ENCODE measurements at regions not wholly inside any gene's neighbourhood (a gene's known extent, or its start where the extent isn't known, plus 50 kb on each side); places are given as distances from the start of the nearest gene placed in this dataset.

DNA sequence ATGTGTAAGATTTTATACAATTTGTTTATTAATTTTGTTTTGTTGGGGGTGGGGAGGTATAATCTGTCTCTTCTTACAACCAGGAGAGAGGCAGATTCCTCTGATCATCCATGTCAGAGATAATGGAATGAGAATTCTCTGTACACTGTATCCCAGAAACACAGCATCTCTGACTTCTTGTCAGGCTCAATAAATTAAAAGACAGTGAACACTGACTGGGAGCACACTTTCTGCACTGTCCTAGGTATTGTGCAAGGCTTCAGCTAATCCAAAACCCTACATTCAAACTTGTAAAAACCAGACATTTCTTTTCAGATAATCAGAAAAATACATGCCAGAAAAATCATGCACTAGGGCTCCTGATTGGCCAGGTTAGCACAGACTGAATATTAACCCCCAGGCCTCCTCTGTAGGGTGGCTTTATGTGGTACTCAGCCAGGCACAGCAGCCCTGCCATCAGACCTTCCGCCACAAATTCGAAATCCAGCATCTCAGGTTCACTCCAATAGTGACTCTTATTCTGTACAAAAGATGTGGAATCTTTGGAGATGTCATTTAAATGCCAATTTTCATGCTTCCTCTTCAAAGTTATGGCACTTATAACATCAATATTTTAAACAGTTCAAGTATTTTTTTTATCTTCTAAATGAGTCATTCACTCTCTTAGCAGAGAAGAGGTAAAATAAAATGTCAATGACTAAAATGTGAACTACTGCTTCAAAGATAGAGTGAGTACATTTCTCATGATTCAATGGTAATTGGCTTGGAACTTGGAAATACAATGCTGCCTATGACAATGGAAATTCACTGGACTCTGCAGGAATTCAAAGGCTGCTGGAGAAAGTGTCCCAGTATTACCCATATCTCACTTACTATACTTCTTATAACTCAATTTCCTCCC is 211.5 kb downstream of the KLF12 start:
- H3K4me3 ChIP-seq (ENCODE audit: low read length) = no peak overlapping the region
- H4K20me1 ChIP-seq (ENCODE audit: insufficient read depth) = no peaks in the 10 kb centered on the region
- no peak for TF ChIP-seq MXI1 (conservative IDR thresholded peaks at IDR 0.05; ENCODE audit: poor library complexity, severe bottlenecking)
- TF ChIP-seq EZH2 (IDR thresholded peaks at IDR 0.05; ENCODE audit: borderline replicate concordance, insufficient read depth, low read length, poor library complexity, severe bottlenecking) = no peak
- no peak for TF ChIP-seq EP300 (conservative IDR thresholded peaks at IDR 0.05; ENCODE audit: poor library complexity, severe bottlenecking)
- TF ChIP-seq, protein P1, sequence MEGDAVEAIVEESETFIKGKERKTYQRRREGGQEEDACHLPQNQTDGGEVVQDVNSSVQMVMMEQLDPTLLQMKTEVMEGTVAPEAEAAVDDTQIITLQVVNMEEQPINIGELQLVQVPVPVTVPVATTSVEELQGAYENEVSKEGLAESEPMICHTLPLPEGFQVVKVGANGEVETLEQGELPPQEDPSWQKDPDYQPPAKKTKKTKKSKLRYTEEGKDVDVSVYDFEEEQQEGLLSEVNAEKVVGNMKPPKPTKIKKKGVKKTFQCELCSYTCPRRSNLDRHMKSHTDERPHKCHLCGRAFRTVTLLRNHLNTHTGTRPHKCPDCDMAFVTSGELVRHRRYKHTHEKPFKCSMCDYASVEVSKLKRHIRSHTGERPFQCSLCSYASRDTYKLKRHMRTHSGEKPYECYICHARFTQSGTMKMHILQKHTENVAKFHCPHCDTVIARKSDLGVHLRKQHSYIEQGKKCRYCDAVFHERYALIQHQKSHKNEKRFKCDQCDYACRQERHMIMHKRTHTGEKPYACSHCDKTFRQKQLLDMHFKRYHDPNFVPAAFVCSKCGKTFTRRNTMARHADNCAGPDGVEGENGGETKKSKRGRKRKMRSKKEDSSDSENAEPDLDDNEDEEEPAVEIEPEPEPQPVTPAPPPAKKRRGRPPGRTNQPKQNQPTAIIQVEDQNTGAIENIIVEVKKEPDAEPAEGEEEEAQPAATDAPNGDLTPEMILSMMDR (IDR thresholded peaks at IDR 0.05; ENCODE audit: poor library complexity, severe bottlenecking) = no peak
- no peak for TF ChIP-seq REST (IDR thresholded peaks at IDR 0.05; ENCODE audit: borderline replicate concordance)
- no peak for TF ChIP-seq RAD21 (conservative IDR thresholded peaks at IDR 0.05)
- no peak for TF ChIP-seq POLR2AphosphoS5 (IDR thresholded peaks at IDR 0.05)
- TF ChIP-seq SMC3 (conservative IDR thresholded peaks at IDR 0.05; ENCODE audit: poor library complexity) = no peak
- no peak for TF ChIP-seq TAF1 (IDR thresholded peaks at IDR 0.05; ENCODE audit: low read depth)
- no peak overlapping the region for H3K4me2 ChIP-seq (ENCODE audit: low read length)
- no peaks in the 10 kb centered on the region for H3K27me3 ChIP-seq (ENCODE audit: insufficient read depth, low read depth, low read length)
- H3K27ac ChIP-seq (ENCODE audit: low read length) = no peak overlapping the region
- no peaks in the 10 kb centered on the region for H3K36me3 ChIP-seq (ENCODE audit: insufficient read depth, low read length)
- no peaks in the 10 kb centered on the region for H3K9me2 ChIP-seq (ENCODE audit: insufficient read depth, low read length)
- H3F3A ChIP-seq (ENCODE audit: insufficient read depth, low read length, poor library complexity, severe bottlenecking) = no peaks in the 10 kb centered on the region
- H3K9ac ChIP-seq (ENCODE audit: low read length) = no peak overlapping the region
- no peaks in the 10 kb centered on the region for H3K9me3 ChIP-seq (ENCODE audit: low read length)
- H3K79me2 ChIP-seq (replicated peaks; ENCODE audit: insufficient read depth, low read length) = peaks cover 6% of the 10 kb centered on the region
- H2AFZ ChIP-seq (ENCODE audit: low read depth, low read length) = no peak overlapping the region

DNA sequence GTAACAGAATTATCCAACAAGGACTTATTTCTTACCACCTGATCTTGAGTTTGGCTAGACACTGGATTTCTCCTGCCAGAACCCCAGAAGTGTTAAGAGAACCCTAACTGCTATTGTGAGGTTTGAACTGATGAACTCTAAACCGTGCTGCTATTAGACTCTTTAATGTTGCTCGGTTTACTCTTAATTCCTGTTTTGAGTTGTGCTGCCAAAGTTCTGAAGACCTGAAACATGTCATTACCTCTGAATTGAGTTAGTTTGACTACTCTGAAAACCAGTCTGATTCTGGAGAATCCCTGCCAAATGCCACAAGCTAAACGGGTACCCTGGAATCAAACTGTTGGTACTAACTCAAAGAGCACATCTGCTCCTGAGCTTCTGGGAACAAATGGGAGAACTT is 215.5 kb downstream of the KLF12 start:
- H3F3A ChIP-seq (ENCODE audit: insufficient read depth, low read length, poor library complexity, severe bottlenecking) = no peaks in the 10 kb centered on the region
- H3K4me3 ChIP-seq (ENCODE audit: low read length) = no peak overlapping the region
- no peaks in the 10 kb centered on the region for H4K20me1 ChIP-seq (ENCODE audit: insufficient read depth)
- no peaks in the 10 kb centered on the region for H3K27me3 ChIP-seq (ENCODE audit: insufficient read depth, low read depth, low read length)
- no peaks in the 10 kb centered on the region for H3K9me2 ChIP-seq (ENCODE audit: insufficient read depth, low read length)
- H3K4me2 ChIP-seq (ENCODE audit: low read length) = no peak overlapping the region
- H3K27ac ChIP-seq (ENCODE audit: low read length) = no peak overlapping the region
- H3K79me2 ChIP-seq (replicated peaks; ENCODE audit: insufficient read depth, low read length) = no peaks in the 10 kb centered on the region
- no peaks in the 10 kb centered on the region for H3K36me3 ChIP-seq (ENCODE audit: insufficient read depth, low read length)
- H3K9me3 ChIP-seq (ENCODE audit: low read length) = no peaks in the 10 kb centered on the region
- no peak overlapping the region for H2AFZ ChIP-seq (ENCODE audit: low read depth, low read length)
- H3K9ac ChIP-seq (ENCODE audit: low read length) = no peak overlapping the region
- TF ChIP-seq EZH2 (IDR thresholded peaks at IDR 0.05; ENCODE audit: borderline replicate concordance, insufficient read depth, low read length, poor library complexity, severe bottlenecking) (no peak), REST (IDR thresholded peaks at IDR 0.05; ENCODE audit: borderline replicate concordance) (no peak), RAD21 (conservative IDR thresholded peaks at IDR 0.05) (no peak), SMC3 (conservative IDR thresholded peaks at IDR 0.05; ENCODE audit: poor library complexity) (no peak), EP300 (conservative IDR thresholded peaks at IDR 0.05; ENCODE audit: poor library complexity, severe bottlenecking) (no peak)
- TF ChIP-seq, protein P1 (IDR thresholded peaks at IDR 0.05; ENCODE audit: poor library complexity, severe bottlenecking) = no peak

Measured in neural cell (in vitro differentiated cells).